ENCODE measurements at regions not wholly inside any gene's neighbourhood (a gene's known extent, or its start where the extent isn't known, plus 50 kb on each side); places are given as distances from the start of the nearest gene placed in this dataset.
"Not testable (repeated sequence)": the region's sequence is repeated elsewhere in the genome, so short reads cannot be mapped to it uniquely, and the experiment has no call there.

- Mint-ChIP-seq H3K4me1 (ENCODE audit: low read depth) (peaks cover 60% of the 10 kb centered on the region), H3K27ac (ENCODE audit: unreplicated experiment) (peak overlapping the region; percentile 28), H3K4me3 (ENCODE audit: unreplicated experiment) (no peak overlapping the region), H3K9me3 (ENCODE audit: low read depth) (peaks cover 6% of the 10 kb centered on the region), H3K27me3 (ENCODE audit: low read depth) (no peaks in the 10 kb centered on the region), H3K36me3 (ENCODE audit: low read depth) (peaks cover 2% of the 10 kb centered on the region)
- DNase-seq (ENCODE audit: low spot score): no peak
- TF ChIP-seq CTCF (IDR thresholded peaks at IDR 0.05): no peak
Measured at GRCh38 chr2:107740300-107740699, 86.4 kb upstream of the RGPD4 start.

DNA sequence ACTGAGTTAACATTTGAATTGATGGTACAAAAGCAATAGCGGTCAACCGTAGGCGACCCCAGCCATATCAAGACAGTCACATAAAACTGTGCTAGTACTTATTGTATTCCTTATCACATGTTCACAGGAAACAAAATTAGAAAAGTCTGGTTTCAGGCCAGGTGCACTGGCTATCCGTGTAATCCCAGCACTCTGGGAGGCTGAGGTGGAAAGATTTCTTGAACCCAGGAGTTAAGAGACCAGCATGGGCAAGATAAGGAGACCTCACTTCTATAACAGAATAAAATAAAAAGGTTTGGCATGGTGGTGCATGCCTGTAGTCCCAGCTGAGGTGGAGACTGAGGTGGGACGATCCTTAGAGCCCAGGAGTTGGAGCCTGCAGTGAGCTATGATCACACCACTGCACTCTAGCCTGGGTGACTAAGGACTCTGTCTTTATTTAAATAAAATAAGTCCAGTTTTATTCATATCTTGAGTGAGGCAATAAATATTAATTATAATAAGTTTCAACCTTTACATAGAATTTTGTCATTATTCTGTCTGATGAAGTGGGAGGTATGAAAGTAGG lies 84.1 kb upstream of the RGPD4 start:
- H3K27ac Mint-ChIP-seq (ENCODE audit: unreplicated experiment): no peak overlapping the region
- no peak for DNase-seq (ENCODE audit: low spot score)

DNA sequence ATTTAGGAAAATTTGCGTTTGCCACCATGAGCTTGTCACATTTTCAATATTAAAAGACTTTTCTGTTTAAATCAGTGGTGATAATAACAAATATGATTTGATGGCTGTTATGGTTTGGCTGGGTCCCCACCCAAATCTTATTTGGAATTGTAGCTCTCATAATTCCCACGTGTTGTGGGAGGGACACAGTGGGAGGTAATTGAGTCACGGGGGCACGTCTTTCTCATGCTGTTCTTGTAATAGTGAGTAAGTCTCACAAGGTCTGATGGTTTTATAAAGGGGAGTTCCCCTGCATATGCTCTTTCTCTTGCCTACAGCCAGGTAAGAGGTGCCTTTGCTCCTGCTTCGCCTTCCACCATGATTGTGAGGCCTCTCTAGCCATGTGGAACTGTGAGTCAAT lies 83.4 kb upstream of the RGPD4 start:
- no peak overlapping the region for H3K4me3 Mint-ChIP-seq (ENCODE audit: unreplicated experiment)
- H3K27ac Mint-ChIP-seq (ENCODE audit: unreplicated experiment): no peak overlapping the region
- H3K9me3 Mint-ChIP-seq (ENCODE audit: low read depth): peaks cover 6% of the 10 kb centered on the region
- peaks cover 31% of the 10 kb centered on the region for H3K4me1 Mint-ChIP-seq (ENCODE audit: low read depth)
- no peak for DNase-seq (ENCODE audit: low spot score)
- H3K27me3 Mint-ChIP-seq (ENCODE audit: low read depth): no peaks in the 10 kb centered on the region
- peaks cover 2% of the 10 kb centered on the region for H3K36me3 Mint-ChIP-seq (ENCODE audit: low read depth)
- no peak for TF ChIP-seq CTCF (IDR thresholded peaks at IDR 0.05)

More for the DNA sequence above, 84.1 kb upstream of the RGPD4 start:
- H3K27me3 Mint-ChIP-seq (ENCODE audit: low read depth): no peaks in the 10 kb centered on the region
- H3K4me1 Mint-ChIP-seq (ENCODE audit: low read depth): peaks cover 38% of the 10 kb centered on the region
- H3K4me3 Mint-ChIP-seq (ENCODE audit: unreplicated experiment): no peak overlapping the region
- H3K9me3 Mint-ChIP-seq (ENCODE audit: low read depth): peaks cover 6% of the 10 kb centered on the region
- no peak for TF ChIP-seq CTCF (IDR thresholded peaks at IDR 0.05)
- peaks cover 2% of the 10 kb centered on the region for H3K36me3 Mint-ChIP-seq (ENCODE audit: low read depth)

DNA sequence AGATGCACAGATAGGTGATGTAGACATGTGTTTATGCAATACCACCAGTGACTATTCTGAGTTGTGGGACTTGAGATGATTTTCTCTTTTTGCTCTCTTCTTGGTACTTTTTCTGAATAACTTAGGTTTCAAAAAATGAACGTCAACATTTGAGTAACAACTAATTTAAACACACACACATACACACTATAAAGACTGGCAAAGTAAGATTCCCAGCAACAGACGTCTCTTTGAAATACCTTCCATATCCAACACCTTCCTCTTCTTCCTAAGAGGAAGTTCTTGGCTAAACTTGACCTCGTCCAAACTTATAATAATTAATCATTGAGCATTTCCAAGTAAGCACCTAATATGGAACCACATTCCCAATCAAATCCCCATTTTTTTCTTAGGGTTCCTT lies 81.6 kb upstream of the RGPD4 start:
- no peak overlapping the region for H3K27ac Mint-ChIP-seq (ENCODE audit: unreplicated experiment)
- no peak overlapping the region for H3K4me3 Mint-ChIP-seq (ENCODE audit: unreplicated experiment)
- H3K27me3 Mint-ChIP-seq (ENCODE audit: low read depth): no peaks in the 10 kb centered on the region
- no peak for TF ChIP-seq CTCF (IDR thresholded peaks at IDR 0.05)
- H3K36me3 Mint-ChIP-seq (ENCODE audit: low read depth): peaks cover 2% of the 10 kb centered on the region
- peaks cover 14% of the 10 kb centered on the region for H3K4me1 Mint-ChIP-seq (ENCODE audit: low read depth)
- peaks cover 1% of the 10 kb centered on the region for H3K9me3 Mint-ChIP-seq (ENCODE audit: low read depth)
- no peak for DNase-seq (ENCODE audit: low spot score)

DNA sequence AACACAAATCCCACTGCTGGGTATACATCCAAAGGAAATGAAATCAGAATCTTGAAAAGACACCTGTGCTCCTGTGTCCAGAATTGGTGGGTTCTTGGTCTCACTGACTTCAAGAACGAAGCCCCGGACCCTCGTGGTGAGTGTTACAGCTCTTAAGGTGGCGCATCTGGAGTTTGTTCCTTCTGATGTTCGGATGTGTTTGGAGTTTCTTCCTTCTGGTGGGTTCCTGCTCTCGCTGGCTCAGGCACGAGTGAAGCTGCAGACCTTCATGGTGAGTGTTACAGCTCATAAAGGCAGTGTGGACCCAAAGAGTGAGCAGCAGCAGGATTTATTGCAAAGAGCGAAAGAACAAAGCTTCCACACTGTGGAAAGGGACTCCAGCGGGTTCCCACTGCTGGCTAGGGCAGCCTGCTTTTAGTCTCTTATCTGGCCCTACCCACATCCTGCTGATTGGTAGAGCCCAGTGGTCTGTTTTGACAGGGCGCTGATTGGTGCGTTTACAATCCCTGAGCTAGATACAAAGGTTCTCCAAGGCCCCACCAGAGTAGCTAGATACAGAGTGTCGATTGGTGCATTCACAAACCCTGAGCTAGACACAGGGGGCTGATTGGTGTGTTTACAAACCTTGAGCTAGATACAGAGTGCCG lies 80.0 kb upstream of the RGPD4 start:
- DNase-seq (ENCODE audit: low spot score); H3K4me1 Mint-ChIP-seq (ENCODE audit: low read depth); H3K36me3 Mint-ChIP-seq (ENCODE audit: low read depth); H3K27me3 Mint-ChIP-seq (ENCODE audit: low read depth); H3K4me3 Mint-ChIP-seq (ENCODE audit: unreplicated experiment); H3K9me3 Mint-ChIP-seq (ENCODE audit: low read depth); H3K27ac Mint-ChIP-seq (ENCODE audit: unreplicated experiment): not testable (repeated sequence)

DNA sequence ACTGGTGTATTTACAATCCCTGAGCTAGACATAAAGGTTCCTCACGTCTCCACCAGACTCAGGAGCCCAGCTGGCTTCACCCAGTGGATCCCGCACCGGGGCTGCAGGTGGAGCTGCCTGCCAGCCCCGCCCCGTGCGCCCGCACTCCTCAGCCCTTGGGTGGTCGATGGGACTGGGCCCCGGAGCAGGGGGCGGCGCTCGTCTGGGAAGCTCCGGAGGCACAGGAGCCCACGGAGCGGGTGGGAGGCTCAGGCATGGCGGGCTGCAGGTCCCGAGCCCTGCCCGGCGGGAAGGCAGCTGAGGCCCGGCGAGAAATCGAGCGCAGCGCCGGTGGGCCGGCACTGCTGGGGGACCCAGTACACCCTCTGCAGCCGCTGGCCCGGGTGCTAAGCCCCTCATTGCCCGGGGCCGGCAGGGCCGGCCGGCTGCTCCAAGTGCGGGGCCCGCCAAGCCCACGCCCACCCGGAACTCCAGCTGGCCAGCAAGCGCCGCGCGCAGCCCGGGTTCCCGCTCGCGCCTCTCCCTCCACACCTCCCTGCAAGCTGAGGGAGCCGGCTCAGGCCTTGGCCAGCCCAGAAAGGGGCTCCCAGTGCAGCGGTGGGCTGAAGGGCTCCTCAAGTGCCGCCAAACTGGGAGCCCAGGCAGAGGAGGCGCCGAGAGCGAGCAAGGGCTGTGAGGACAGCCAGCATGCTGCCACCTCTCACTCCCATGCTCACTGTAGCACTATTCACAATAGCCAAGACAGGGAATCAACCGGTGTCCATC lies 79.3 kb upstream of the RGPD4 start:
- not testable (repeated sequence) for H3K27me3 Mint-ChIP-seq (ENCODE audit: low read depth); H3K4me3 Mint-ChIP-seq (ENCODE audit: unreplicated experiment); H3K9me3 Mint-ChIP-seq (ENCODE audit: low read depth); H3K27ac Mint-ChIP-seq (ENCODE audit: unreplicated experiment); H3K36me3 Mint-ChIP-seq (ENCODE audit: low read depth); DNase-seq (ENCODE audit: low spot score); H3K4me1 Mint-ChIP-seq (ENCODE audit: low read depth)
